CD4-positive, alpha-beta T cell (primary cell): ENCODE measurements at regions not wholly inside any gene's neighbourhood (a gene's known extent, or its start where the extent isn't known, plus 50 kb on each side); places are given as distances from the start of the nearest gene placed in this dataset.

Source experiments
- ATAC-seq: fragments of 200-7000 bp; cut with Tn5 transposase; one replicate; pipeline ENCODE4 v1.10.0; 2022; ENCODE audit warnings: mild to moderate bottlenecking; ENCODE audit not compliant: poor library complexity
- CTCF ChIA-PET: fragments of 350-600 bp; sonication (Branson Sonifier 250); formaldehyde crosslinking; loops from one replicate; lab custom pipeline; 2021; ENCODE audit warnings: antibody characterized with exemption, inconsistent platforms; lab: Charles Lee
- POLR2A ChIA-PET: fragments of 350-600 bp; sonication (Branson Sonifier 250); formaldehyde crosslinking; loops from one replicate; lab custom pipeline; 2021; ENCODE audit warnings: antibody characterized with exemption, inconsistent platforms; lab: Charles Lee
- DNase-seq, 14 experiments: peaks; one replicate each; pipeline ENCODE4 v3.0.0-alpha.2; 2013 to 2020; ENCODE audit warnings: mixed read lengths in 2 of 14
- H3K27ac ChIP-seq, 2 donors: one replicate each; pipeline versions ENCODE4 v1.5.1 to v1.7.0; 2013; ENCODE audit warnings: low read length in 2 of 2, low read depth in 1 of 2, mild to moderate bottlenecking in 1 of 2
- H3K27me3 ChIP-seq, 2 experiments: 1 replicate in 1 of 2; 2 replicates in 1 of 2; pipeline versions ENCODE4 v1.6.1 to v1.7.0; 2013; ENCODE audit warnings: low read length in 2 of 2, control low read depth in 1 of 2, mild to moderate bottlenecking in 1 of 2, moderate library complexity in 1 of 2; ENCODE audit not compliant: insufficient read depth in 2 of 2, control insufficient read depth in 1 of 2
- H3K36me3 ChIP-seq: one replicate; pipeline ENCODE4 v1.6.1; 2013; ENCODE audit warnings: low read length, control low read depth; ENCODE audit not compliant: insufficient read depth
- H3K4me1 ChIP-seq: one replicate; pipeline ENCODE4 v1.6.1; 2013; ENCODE audit warnings: low read length, control low read depth; ENCODE audit not compliant: insufficient read depth
- H3K4me3 ChIP-seq: one replicate; pipeline ENCODE4 v1.5.1; 2013; ENCODE audit warnings: mild to moderate bottlenecking, low read length, moderate library complexity
- H3K9me3 ChIP-seq, 2 experiments: 1 replicate in 1 of 2; 2 replicates in 1 of 2; pipeline versions ENCODE4 v1.6.1 to v1.7.0; 2013; ENCODE audit warnings: low read length in 2 of 2, mild to moderate bottlenecking in 2 of 2, control low read depth in 1 of 2, moderate library complexity in 1 of 2; ENCODE audit not compliant: control insufficient read depth in 1 of 2, insufficient read depth in 1 of 2
- H3K27ac Mint-ChIP-seq: one replicate; pipeline ENCODE4 v1.8.0; 2020; ENCODE audit warnings: mixed read lengths
- H3K27me3 Mint-ChIP-seq: one replicate; pipeline ENCODE4 v1.8.0; 2021; ENCODE audit warnings: mixed read lengths
- H3K36me3 Mint-ChIP-seq: one replicate; pipeline ENCODE4 v1.8.0; 2021; ENCODE audit warnings: low read depth, mixed read lengths
- H3K4me1 Mint-ChIP-seq: one replicate; pipeline ENCODE4 v1.8.0; 2021; ENCODE audit warnings: low read depth, mixed read lengths
- H3K4me3 Mint-ChIP-seq: one replicate; pipeline ENCODE4 v1.8.0; 2020; ENCODE audit warnings: mild to moderate bottlenecking, mixed read lengths
- H3K9me3 Mint-ChIP-seq: one replicate; pipeline ENCODE4 v1.8.0; 2020; ENCODE audit warnings: mixed read lengths
- intact Hi-C, 2 experiments: fragments of 100-400 bp; cut with DNase I in 1 of 2; cut with micrococcal nuclease in 1 of 2; formaldehyde crosslinking; loops; one replicate each; pipeline versions ENCODE4 v1.15.1 to v1.9.0; 2023 to 2025; cut with DNase I, micrococcal nuclease
- TF ChIP-seq, protein P1 (sequence below): fragments of 200-600 bp; IDR thresholded peaks from one replicate; pipeline ENCODE4 v1.8.0; 2022; ENCODE audit warnings: antibody characterized with exemption, mild to moderate bottlenecking

DNA sequence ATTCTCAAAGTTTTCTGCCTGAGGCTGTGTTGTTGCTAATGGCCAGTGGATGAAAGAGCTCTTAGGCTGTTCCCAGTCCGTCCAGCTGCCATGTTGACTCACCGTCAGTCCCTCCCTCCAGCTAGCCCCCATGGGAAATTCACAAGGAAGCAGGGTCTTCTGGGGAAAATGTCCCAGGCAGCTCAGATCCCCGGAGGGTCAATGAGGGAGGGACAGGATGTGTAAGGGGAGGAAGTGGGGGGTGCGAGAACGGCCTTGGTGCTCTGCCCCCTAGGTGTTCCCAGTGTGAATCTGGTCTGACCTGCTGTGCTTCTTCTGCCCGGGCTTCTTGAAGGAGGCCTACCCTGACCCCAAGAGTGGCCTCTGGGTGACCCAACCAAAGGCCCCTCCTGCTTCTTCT, 65.9 kb downstream of the CEBPB start:
- H3K27ac ChIP-seq, result no peak overlapping the region
- H3K4me3 Mint-ChIP-seq, result no peak overlapping the region
- no peaks in the 10 kb centered on the region for H3K36me3 ChIP-seq
- ATAC-seq (no peak), DNase-seq (no peak)
- no peaks in the 10 kb centered on the region for H3K9me3 Mint-ChIP-seq
- no peak overlapping the region for H3K27ac Mint-ChIP-seq
- no peaks in the 10 kb centered on the region for H3K36me3 Mint-ChIP-seq
- peaks cover 3% of the 10 kb centered on the region for H3K4me1 ChIP-seq
- no peak overlapping the region for H3K4me3 ChIP-seq
- CTCF ChIA-PET, result no interaction called here
- TF ChIP-seq, protein P1, sequence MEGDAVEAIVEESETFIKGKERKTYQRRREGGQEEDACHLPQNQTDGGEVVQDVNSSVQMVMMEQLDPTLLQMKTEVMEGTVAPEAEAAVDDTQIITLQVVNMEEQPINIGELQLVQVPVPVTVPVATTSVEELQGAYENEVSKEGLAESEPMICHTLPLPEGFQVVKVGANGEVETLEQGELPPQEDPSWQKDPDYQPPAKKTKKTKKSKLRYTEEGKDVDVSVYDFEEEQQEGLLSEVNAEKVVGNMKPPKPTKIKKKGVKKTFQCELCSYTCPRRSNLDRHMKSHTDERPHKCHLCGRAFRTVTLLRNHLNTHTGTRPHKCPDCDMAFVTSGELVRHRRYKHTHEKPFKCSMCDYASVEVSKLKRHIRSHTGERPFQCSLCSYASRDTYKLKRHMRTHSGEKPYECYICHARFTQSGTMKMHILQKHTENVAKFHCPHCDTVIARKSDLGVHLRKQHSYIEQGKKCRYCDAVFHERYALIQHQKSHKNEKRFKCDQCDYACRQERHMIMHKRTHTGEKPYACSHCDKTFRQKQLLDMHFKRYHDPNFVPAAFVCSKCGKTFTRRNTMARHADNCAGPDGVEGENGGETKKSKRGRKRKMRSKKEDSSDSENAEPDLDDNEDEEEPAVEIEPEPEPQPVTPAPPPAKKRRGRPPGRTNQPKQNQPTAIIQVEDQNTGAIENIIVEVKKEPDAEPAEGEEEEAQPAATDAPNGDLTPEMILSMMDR, result no peak
- H3K9me3 ChIP-seq, result no peaks in the 10 kb centered on the region
- POLR2A ChIA-PET, result no interaction called here
- intact Hi-C loops, result no loop called here
- H3K4me1 Mint-ChIP-seq, result no peaks in the 10 kb centered on the region
- no peaks in the 10 kb centered on the region for H3K27me3 Mint-ChIP-seq
- H3K27me3 ChIP-seq, result no peaks in the 10 kb centered on the region

DNA sequence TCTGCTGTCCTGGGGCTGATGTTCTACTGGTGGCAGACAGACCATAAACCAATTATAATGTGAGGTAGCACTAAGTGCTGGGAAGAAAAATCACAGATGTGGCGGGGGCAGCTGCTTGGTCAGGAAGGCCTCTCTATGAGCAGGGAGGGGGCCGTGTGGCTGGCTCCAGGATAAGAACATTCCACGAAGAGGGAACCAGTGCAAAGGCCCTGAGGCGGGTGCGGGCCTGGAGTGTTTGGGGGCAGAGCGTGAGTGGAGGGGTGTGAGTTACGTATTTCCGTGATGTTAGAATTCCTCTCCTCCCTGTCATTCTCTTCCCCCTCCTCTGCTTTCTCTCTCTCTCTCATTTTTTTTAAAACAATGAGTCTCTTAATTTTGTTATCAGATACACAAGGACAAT, 67.2 kb downstream of the CEBPB start:
- no peaks in the 10 kb centered on the region for H3K9me3 Mint-ChIP-seq
- intact Hi-C loops, result no loop called here
- H3K36me3 Mint-ChIP-seq, result no peaks in the 10 kb centered on the region
- DNase-seq, result no peak
- ChIA-PET CTCF (no interaction called here), POLR2A (no interaction called here)
- no peak for ATAC-seq
- H3K4me1 ChIP-seq, result peaks cover 3% of the 10 kb centered on the region
- H3K27ac Mint-ChIP-seq, result no peak overlapping the region
- H3K27me3 Mint-ChIP-seq, result no peaks in the 10 kb centered on the region
- H3K27me3 ChIP-seq, result no peaks in the 10 kb centered on the region
- H3K4me3 ChIP-seq, result no peak overlapping the region
- no peak overlapping the region for H3K27ac ChIP-seq
- H3K4me3 Mint-ChIP-seq, result no peak overlapping the region
- H3K4me1 Mint-ChIP-seq, result no peaks in the 10 kb centered on the region
- H3K9me3 ChIP-seq, result no peaks in the 10 kb centered on the region
- TF ChIP-seq, protein P1, result no peak
- H3K36me3 ChIP-seq, result no peaks in the 10 kb centered on the region

DNA sequence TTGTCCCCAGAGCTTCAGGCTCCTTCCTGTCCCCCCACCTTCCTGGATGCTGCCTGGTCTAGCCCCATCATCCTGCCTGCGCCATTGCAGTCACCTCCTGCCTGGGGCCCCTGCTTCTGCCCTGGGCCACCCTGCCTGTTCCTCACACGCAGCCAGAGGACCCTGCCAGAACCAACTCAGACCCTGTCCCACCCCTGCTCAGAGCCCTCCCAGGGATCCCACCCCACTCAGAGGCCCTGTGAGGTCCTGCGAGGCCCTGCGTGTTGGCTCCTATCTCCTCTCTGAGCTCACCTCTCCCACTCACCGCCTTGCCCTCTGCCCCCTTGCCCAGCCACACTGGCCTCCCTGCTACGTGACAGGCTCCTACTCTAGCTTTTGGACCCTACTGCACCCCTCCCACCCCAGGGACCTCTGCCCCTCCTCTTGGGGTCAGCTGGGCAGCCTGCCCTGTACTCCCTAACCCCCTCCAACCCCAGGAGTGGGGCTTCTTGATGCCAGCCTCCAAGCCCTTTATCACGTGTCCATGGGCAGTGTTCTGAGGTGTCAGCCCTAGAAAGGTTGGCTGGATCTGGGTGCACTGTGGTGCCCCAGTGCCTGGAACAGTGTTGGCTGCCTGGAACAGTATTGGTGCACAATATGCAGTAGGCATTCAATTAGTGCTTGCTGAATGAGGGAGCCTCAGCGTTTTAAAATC, 68.3 kb downstream of the CEBPB start:
- ChIA-PET POLR2A (no interaction called here), CTCF (no interaction called here)
- H3K36me3 Mint-ChIP-seq, result no peaks in the 10 kb centered on the region
- no peaks in the 10 kb centered on the region for H3K9me3 ChIP-seq
- H3K36me3 ChIP-seq, result no peaks in the 10 kb centered on the region
- no peak overlapping the region for H3K4me3 ChIP-seq
- no peak for DNase-seq
- no peaks in the 10 kb centered on the region for H3K27me3 ChIP-seq
- no peak overlapping the region for H3K4me3 Mint-ChIP-seq
- intact Hi-C loops, result no loop called here
- H3K4me1 Mint-ChIP-seq, result no peaks in the 10 kb centered on the region
- H3K9me3 Mint-ChIP-seq, result no peaks in the 10 kb centered on the region
- no peak overlapping the region for H3K27ac ChIP-seq
- TF ChIP-seq, protein P1, result no peak
- no peak for ATAC-seq
- peaks cover 3% of the 10 kb centered on the region for H3K4me1 ChIP-seq
- no peak overlapping the region for H3K27ac Mint-ChIP-seq
- no peaks in the 10 kb centered on the region for H3K27me3 Mint-ChIP-seq
